PFSK-1 (cell line): ENCODE measurements at regions not wholly inside any gene's neighbourhood (a gene's known extent, or its start where the extent isn't known, plus 50 kb on each side); places are given as distances from the start of the nearest gene placed in this dataset.

Source experiments
- FOXP2 ChIP-seq: optimal IDR thresholded peaks from 2 replicates; pipeline ENCODE3; 2011; ENCODE audit warnings: borderline replicate concordance, control low read depth, inconsistent platforms; ENCODE audit not compliant: insufficient read depth; ENCODE audit errors: extremely low read length, extremely low read depth
- POLR2AphosphoS5 ChIP-seq: IDR thresholded peaks from 2 replicates; pipeline ENCODE4 v1.6.1; 2012; ENCODE audit warnings: low read depth, mild to moderate bottlenecking, control low read depth, low read length, moderate library complexity
- REST ChIP-seq, 2 experiments: IDR thresholded peaks; 2 replicates each; pipeline versions ENCODE4 v1.6.1 to v1.8.0; 2011 to 2012; ENCODE audit warnings: low read depth in 2 of 2, low read length in 2 of 2, control low read depth in 1 of 2, inconsistent platforms in 1 of 2, mild to moderate bottlenecking in 1 of 2, moderate library complexity in 1 of 2; ENCODE audit not compliant: insufficient read depth in 1 of 2
- SIN3A ChIP-seq: IDR thresholded peaks from 2 replicates; pipeline ENCODE4 v1.6.1; 2012; ENCODE audit warnings: mild to moderate bottlenecking, low read length, moderate library complexity, borderline replicate concordance; ENCODE audit not compliant: insufficient read depth
- TAF1 ChIP-seq: IDR thresholded peaks from 2 replicates; pipeline ENCODE4 v1.6.1; 2012; ENCODE audit warnings: low read length, control low read depth, borderline replicate concordance; ENCODE audit not compliant: insufficient read depth

GRCh38 chr4:130125467-130125866 lies 1029.5 kb downstream of the C4orf33 start:
- TF ChIP-seq FOXP2, result no peak
- no peak for TF ChIP-seq SIN3A
- TF ChIP-seq TAF1, result no peak
- TF ChIP-seq POLR2AphosphoS5, result no peak
- no peak for TF ChIP-seq REST (IDR thresholded peaks at IDR 0.05; ENCODE audit: insufficient read depth in 1 of 2, low read depth in 2 of 2, low read length in 2 of 2)

GRCh38 chr4:130127297-130127696 lies 1031.3 kb downstream of the C4orf33 start:
- no peak for TF ChIP-seq POLR2AphosphoS5
- no peak for TF ChIP-seq FOXP2
- TF ChIP-seq SIN3A, result no peak

GRCh38 chr4:130131536-130131935 lies 1035.6 kb downstream of the C4orf33 start:
- TF ChIP-seq POLR2AphosphoS5 (no peak), SIN3A (no peak), REST (IDR thresholded peaks at IDR 0.05; ENCODE audit: insufficient read depth in 1 of 2, low read depth in 2 of 2, low read length in 2 of 2) (no peak), FOXP2 (no peak), TAF1 (no peak)

GRCh38 chr4:130141651-130142050 lies 1045.7 kb downstream of the C4orf33 start:
- TF ChIP-seq FOXP2, result no peak
- no peak for TF ChIP-seq POLR2AphosphoS5
- no peak for TF ChIP-seq TAF1
- no peak for TF ChIP-seq REST (IDR thresholded peaks at IDR 0.05; ENCODE audit: insufficient read depth in 1 of 2, low read depth in 2 of 2, low read length in 2 of 2)
- TF ChIP-seq SIN3A, result no peak

- TF ChIP-seq FOXP2 (no peak), SIN3A (no peak)
Observed at GRCh38 chr4:130143656-130144055, 1047.7 kb downstream of the C4orf33 start.

GRCh38 chr4:130146773-130147172 lies 1050.8 kb downstream of the C4orf33 start:
- TF ChIP-seq POLR2AphosphoS5 (no peak), SIN3A (no peak), TAF1 (no peak), REST (IDR thresholded peaks at IDR 0.05; ENCODE audit: insufficient read depth in 1 of 2, low read depth in 2 of 2, low read length in 2 of 2) (no peak), FOXP2 (no peak)
